H1 (cell line): ENCODE measurements at regions not wholly inside any gene's neighbourhood (a gene's known extent, or its start where the extent isn't known, plus 50 kb on each side); places are given as distances from the start of the nearest gene placed in this dataset.

Experiments used
- ASH2L ChIP-seq: fragments of 200-600, 300-600 bp; sonication (generic); IDR thresholded peaks from one replicate; pipeline ENCODE4 v1.7.1; 2017; ENCODE audit warnings: low read length
- CEBPB ChIP-seq: IDR thresholded peaks from 2 replicates; pipeline ENCODE4 v1.6.1; 2012; ENCODE audit warnings: low read depth, low read length
- CTCF ChIP-seq, 3 experiments: IDR thresholded peaks; 1 replicate in 2 of 3; 2 replicates in 1 of 3; pipeline versions ENCODE4 v1.5.1 to v1.6.1; 2011; ENCODE audit warnings: low read length in 3 of 3, mild to moderate bottlenecking in 3 of 3, inconsistent platforms in 2 of 3, low read depth in 1 of 3, moderate library complexity in 1 of 3; ENCODE audit not compliant: insufficient read depth in 1 of 3; ENCODE audit errors: control extremely low read depth in 1 of 3
- EGR1 ChIP-seq: IDR thresholded peaks from 2 replicates; pipeline ENCODE4 v1.6.1; 2011; ENCODE audit warnings: low read depth, low read length, borderline replicate concordance
- EZH2 ChIP-seq: fragments of 200-600 bp; sonication (generic); IDR thresholded peaks from 2 replicates; pipeline ENCODE4 v1.7.1; 2012; ENCODE audit warnings: low read depth, mild to moderate bottlenecking, moderate library complexity, low read length, inconsistent platforms; ENCODE audit not compliant: severe bottlenecking
- JUN ChIP-seq: IDR thresholded peaks from 2 replicates; pipeline ENCODE4 v1.6.1; 2011; ENCODE audit warnings: low read depth, mild to moderate bottlenecking, improper control_type of control experiment, low read length
- MAX ChIP-seq: IDR thresholded peaks from 2 replicates; pipeline ENCODE4 v1.6.1; 2012; ENCODE audit warnings: inconsistent platforms
- POLR2A ChIP-seq, 2 experiments: IDR thresholded peaks; 1 replicate in 1 of 2; 2 replicates in 1 of 2; pipeline ENCODE4 v1.6.1; 2011; ENCODE audit warnings: low read depth in 2 of 2, low read length in 2 of 2, mild to moderate bottlenecking in 2 of 2; ENCODE audit errors: control extremely low read depth in 1 of 2
- TAF1 ChIP-seq: IDR thresholded peaks from 2 replicates; pipeline ENCODE4 v1.6.1; 2011; ENCODE audit warnings: mild to moderate bottlenecking, low read depth, low read length
- TEAD4 ChIP-seq: IDR thresholded peaks from 2 replicates; pipeline ENCODE4 v1.6.1; 2012; ENCODE audit warnings: low read depth, low read length, inconsistent platforms, mixed read lengths

- TF ChIP-seq TAF1 = no peak
- no peak for TF ChIP-seq JUN
- TF ChIP-seq CTCF (IDR thresholded peaks at IDR 0.05; ENCODE audit: control extremely low read depth in 1 of 3, insufficient read depth in 1 of 3, low read depth in 1 of 3, low read length in 3 of 3) = no peak
- no peak for TF ChIP-seq ASH2L
- no peak for TF ChIP-seq CEBPB
- TF ChIP-seq MAX = no peak
- no peak for TF ChIP-seq POLR2A (IDR thresholded peaks at IDR 0.05; ENCODE audit: control extremely low read depth in 1 of 2, low read depth in 2 of 2, low read length in 2 of 2)
- no peak for TF ChIP-seq EGR1
- TF ChIP-seq EZH2 = no peak
- no peak for TF ChIP-seq TEAD4
These were observed 164.1 kb downstream of the ARRDC4 start for GRCh38 chr15:98124581-98124980.
